ENCODE measurements at regions not wholly inside any gene's neighbourhood (a gene's known extent, or its start where the extent isn't known, plus 50 kb on each side); places are given as distances from the start of the nearest gene placed in this dataset.

GRCh38 chr13:37488726-37489125 lies 109.8 kb downstream of the POSTN start:
- Histone ChIP-seq H3K36me3 (ENCODE audit: control insufficient read depth, insufficient read depth, low read length) (no peaks in the 10 kb centered on the region), H2AFZ (ENCODE audit: low read length) (no peak overlapping the region), H4K20me1 (ENCODE audit: control insufficient read depth, extremely low read depth, insufficient read depth, low read length) (no peaks in the 10 kb centered on the region), H3K9me3 (ENCODE audit: control insufficient read depth, insufficient read depth, low read depth, low read length) (no peaks in the 10 kb centered on the region), H3K4me2 (ENCODE audit: extremely low read depth, insufficient read depth, low read length) (no peak overlapping the region), H3K27ac (ENCODE audit: insufficient read depth, low read length) (no peak overlapping the region), H3K4me3 (replicated peaks in 1 of 4; ENCODE audit: control extremely low read depth in 1 of 4, insufficient read depth in 1 of 4, low read depth in 3 of 4, low read length in 4 of 4) (no peak overlapping the region), H3K27me3 (ENCODE audit: control insufficient read depth, insufficient read depth, low read length) (no peaks in the 10 kb centered on the region), H3K9ac (ENCODE audit: insufficient read depth, low read length) (no peak overlapping the region), H3K4me1 (ENCODE audit: control insufficient read depth, extremely low read depth, insufficient read depth, low read length) (peaks cover 6% of the 10 kb centered on the region), H3K79me2 (ENCODE audit: control insufficient read depth, insufficient read depth, low read length) (no peaks in the 10 kb centered on the region)
- DNase-seq (ENCODE audit: low read depth in 2 of 2) = peak; percentile 12 to 75
- TF ChIP-seq EZH2 (IDR thresholded peaks at IDR 0.05; ENCODE audit: low read length, missing control alignments) = no peak
- no peak for TF ChIP-seq CTCF (conservative IDR thresholded peaks at IDR 0.05 in 1 of 2, IDR thresholded peaks at IDR 0.05 in 1 of 2; ENCODE audit: low read depth in 1 of 2, low read length in 2 of 2)

GRCh38 chr13:37486171-37486681 lies 112.3 kb downstream of the POSTN start:
- Histone ChIP-seq H3K36me3 (ENCODE audit: control insufficient read depth, insufficient read depth, low read length) (no peaks in the 10 kb centered on the region), H3K4me2 (ENCODE audit: extremely low read depth, insufficient read depth, low read length) (peak overlapping the region; percentile 80), H3K4me1 (ENCODE audit: control insufficient read depth, extremely low read depth, insufficient read depth, low read length) (peaks cover 4% of the 10 kb centered on the region), H3K4me3 (replicated peaks in 1 of 4; ENCODE audit: control extremely low read depth in 1 of 4, insufficient read depth in 1 of 4, low read depth in 3 of 4, low read length in 4 of 4) (peak overlapping the region in 3 of 4 experiments; percentile 5 to 31 (median 29)), H3K79me2 (ENCODE audit: control insufficient read depth, insufficient read depth, low read length) (no peaks in the 10 kb centered on the region), H3K27ac (ENCODE audit: insufficient read depth, low read length) (peak overlapping the region; percentile 26), H3K27me3 (ENCODE audit: control insufficient read depth, insufficient read depth, low read length) (no peaks in the 10 kb centered on the region), H4K20me1 (ENCODE audit: control insufficient read depth, extremely low read depth, insufficient read depth, low read length) (no peaks in the 10 kb centered on the region), H3K9me3 (ENCODE audit: control insufficient read depth, insufficient read depth, low read depth, low read length) (no peaks in the 10 kb centered on the region), H2AFZ (ENCODE audit: low read length) (peak overlapping the region; percentile 15), H3K9ac (ENCODE audit: insufficient read depth, low read length) (no peak overlapping the region)
- TF ChIP-seq EZH2 (IDR thresholded peaks at IDR 0.05; ENCODE audit: low read length, missing control alignments) (no peak), CTCF (conservative IDR thresholded peaks at IDR 0.05 in 1 of 2, IDR thresholded peaks at IDR 0.05 in 1 of 2; ENCODE audit: low read depth in 1 of 2, low read length in 2 of 2) (no peak)
- DNase-seq (ENCODE audit: low read depth in 2 of 2) = peak in 1 of 2 donors; percentile 45

GRCh38 chr13:37485756-37486155 lies 112.8 kb downstream of the POSTN start:
- no peaks in the 10 kb centered on the region for H3K9me3 ChIP-seq (ENCODE audit: control insufficient read depth, insufficient read depth, low read depth, low read length)
- no peaks in the 10 kb centered on the region for H4K20me1 ChIP-seq (ENCODE audit: control insufficient read depth, extremely low read depth, insufficient read depth, low read length)
- no peak for TF ChIP-seq EZH2 (IDR thresholded peaks at IDR 0.05; ENCODE audit: low read length, missing control alignments)
- TF ChIP-seq CTCF (conservative IDR thresholded peaks at IDR 0.05 in 1 of 2, IDR thresholded peaks at IDR 0.05 in 1 of 2; ENCODE audit: low read depth in 1 of 2, low read length in 2 of 2) = no peak
- H3K79me2 ChIP-seq (ENCODE audit: control insufficient read depth, insufficient read depth, low read length) = no peaks in the 10 kb centered on the region
- H3K27me3 ChIP-seq (ENCODE audit: control insufficient read depth, insufficient read depth, low read length) = no peaks in the 10 kb centered on the region
- peak overlapping the region; percentile 26 for H3K27ac ChIP-seq (ENCODE audit: insufficient read depth, low read length)
- H3K9ac ChIP-seq (ENCODE audit: insufficient read depth, low read length) = no peak overlapping the region
- H2AFZ ChIP-seq (ENCODE audit: low read length) = peak overlapping the region; percentile 37
- no peaks in the 10 kb centered on the region for H3K36me3 ChIP-seq (ENCODE audit: control insufficient read depth, insufficient read depth, low read length)
- peak overlapping the region in 3 of 4 experiments; percentile 5 to 31 (median 29) for H3K4me3 ChIP-seq (replicated peaks in 1 of 4; ENCODE audit: control extremely low read depth in 1 of 4, insufficient read depth in 1 of 4, low read depth in 3 of 4, low read length in 4 of 4)
- peaks cover 4% of the 10 kb centered on the region for H3K4me1 ChIP-seq (ENCODE audit: control insufficient read depth, extremely low read depth, insufficient read depth, low read length)
- peak overlapping the region; percentile 80 for H3K4me2 ChIP-seq (ENCODE audit: extremely low read depth, insufficient read depth, low read length)
- peak in 1 of 2 donors; percentile 92 for DNase-seq (ENCODE audit: low read depth in 2 of 2)

Measured in fibroblast of lung (primary cell).